Parathyroid adenoma (tissue), 2 donors: ENCODE measurements at regions not wholly inside any gene's neighbourhood (a gene's known extent, or its start where the extent isn't known, plus 50 kb on each side); places are given as distances from the start of the nearest gene placed in this dataset.

Experiments used
- H2AFZ ChIP-seq: fragments of 300-600 bp; sonication (generic); one replicate; pipeline ENCODE4 v1.7.0; 2017; ENCODE audit warnings: antibody characterized with exemption, mild to moderate bottlenecking
- H3K27ac ChIP-seq: fragments of 300-600 bp; sonication (generic); one replicate; pipeline ENCODE4 v1.7.0; 2017
- H3K27me3 ChIP-seq: fragments of 300-600 bp; sonication (generic); one replicate; pipeline ENCODE4 v1.7.0; 2017; ENCODE audit warnings: low read length; ENCODE audit not compliant: control insufficient read depth, insufficient read depth
- H3K36me3 ChIP-seq: fragments of 300-600 bp; sonication (generic); one replicate; pipeline ENCODE4 v1.7.0; 2017; ENCODE audit warnings: low read length; ENCODE audit not compliant: control insufficient read depth, insufficient read depth
- H3K4me1 ChIP-seq: fragments of 300-600 bp; sonication (generic); one replicate; pipeline ENCODE4 v1.7.0; 2017; ENCODE audit warnings: control low read depth
- H3K4me2 ChIP-seq: fragments of 300-600 bp; sonication (generic); one replicate; pipeline ENCODE4 v1.7.0; 2017; ENCODE audit warnings: low read length
- H3K4me3 ChIP-seq: fragments of 300-600 bp; sonication (generic); one replicate; pipeline ENCODE4 v1.7.0; 2017; ENCODE audit warnings: low read depth, low read length
- H3K79me2 ChIP-seq: fragments of 300-600 bp; sonication (generic); one replicate; pipeline ENCODE4 v1.7.0; 2017; ENCODE audit warnings: control low read depth
- H3K9ac ChIP-seq: fragments of 300-600 bp; sonication (generic); one replicate; pipeline ENCODE4 v1.7.0; 2017; ENCODE audit warnings: mild to moderate bottlenecking
- H3K9me3 ChIP-seq: fragments of 300-600 bp; sonication (generic); one replicate; pipeline ENCODE4 v1.7.0; 2017; ENCODE audit warnings: low read length; ENCODE audit not compliant: control insufficient read depth
- TF ChIP-seq, protein P1 (sequence below): fragments of 300-600 bp; sonication (generic); IDR thresholded peaks from one replicate; pipeline ENCODE4 v1.7.0; 2017; ENCODE audit warnings: antibody characterized with exemption, mild to moderate bottlenecking
- donor health status: primary hyperparathyroidism.

DNA sequence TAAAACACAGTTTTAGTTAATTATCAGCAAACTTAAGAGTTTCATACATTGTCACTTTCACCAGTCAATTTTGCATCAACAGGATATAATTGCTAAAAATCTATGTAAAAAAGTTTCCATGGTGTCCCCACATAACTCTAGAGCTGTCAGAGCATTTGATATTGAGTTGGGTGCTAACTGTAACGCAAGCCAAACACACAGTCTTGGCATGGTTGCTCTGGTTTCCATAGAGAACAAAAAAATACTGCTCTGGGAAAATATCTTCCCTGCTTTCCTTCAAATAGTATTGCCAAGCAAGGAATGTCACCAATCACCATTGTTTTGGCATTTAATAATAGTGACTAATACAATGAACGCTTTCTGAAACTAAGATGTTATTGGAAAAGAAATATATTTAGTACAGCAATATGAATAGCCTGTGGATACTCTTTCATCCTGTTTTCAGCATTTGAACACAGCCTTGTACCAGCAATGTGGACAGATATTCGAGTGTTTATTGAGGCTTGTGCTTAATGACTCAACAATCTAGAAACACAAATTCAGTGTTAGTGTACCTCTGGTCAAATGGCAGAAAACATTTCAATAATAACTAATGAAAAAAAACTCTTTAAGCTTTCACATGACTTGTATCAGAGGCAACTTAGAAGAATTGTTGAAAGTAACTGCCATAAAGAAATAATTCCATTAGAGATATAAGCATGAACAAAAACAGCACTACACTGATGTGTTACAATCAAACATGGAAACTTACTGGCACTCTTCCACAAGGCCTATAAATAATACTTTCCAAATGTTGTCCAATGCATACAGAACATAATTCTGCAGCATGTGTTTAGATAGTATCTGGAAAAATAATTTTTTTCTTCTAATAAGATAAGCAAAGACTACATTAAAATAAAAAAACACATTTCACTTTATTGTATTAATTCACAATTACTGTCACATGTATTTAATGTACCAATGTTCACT, 1469.5 kb upstream of the CELF2 start:
- Histone ChIP-seq H3K9ac (no peak overlapping the region), H3K9me3 (no peaks in the 10 kb centered on the region), H3K4me2 (no peak overlapping the region), H3K79me2 (no peaks in the 10 kb centered on the region), H2AFZ (no peak overlapping the region), H3K27me3 (no peaks in the 10 kb centered on the region), H3K4me1 (no peaks in the 10 kb centered on the region), H3K4me3 (no peak overlapping the region), H3K27ac (no peak overlapping the region), H3K36me3 (no peaks in the 10 kb centered on the region)
- TF ChIP-seq, protein P1, sequence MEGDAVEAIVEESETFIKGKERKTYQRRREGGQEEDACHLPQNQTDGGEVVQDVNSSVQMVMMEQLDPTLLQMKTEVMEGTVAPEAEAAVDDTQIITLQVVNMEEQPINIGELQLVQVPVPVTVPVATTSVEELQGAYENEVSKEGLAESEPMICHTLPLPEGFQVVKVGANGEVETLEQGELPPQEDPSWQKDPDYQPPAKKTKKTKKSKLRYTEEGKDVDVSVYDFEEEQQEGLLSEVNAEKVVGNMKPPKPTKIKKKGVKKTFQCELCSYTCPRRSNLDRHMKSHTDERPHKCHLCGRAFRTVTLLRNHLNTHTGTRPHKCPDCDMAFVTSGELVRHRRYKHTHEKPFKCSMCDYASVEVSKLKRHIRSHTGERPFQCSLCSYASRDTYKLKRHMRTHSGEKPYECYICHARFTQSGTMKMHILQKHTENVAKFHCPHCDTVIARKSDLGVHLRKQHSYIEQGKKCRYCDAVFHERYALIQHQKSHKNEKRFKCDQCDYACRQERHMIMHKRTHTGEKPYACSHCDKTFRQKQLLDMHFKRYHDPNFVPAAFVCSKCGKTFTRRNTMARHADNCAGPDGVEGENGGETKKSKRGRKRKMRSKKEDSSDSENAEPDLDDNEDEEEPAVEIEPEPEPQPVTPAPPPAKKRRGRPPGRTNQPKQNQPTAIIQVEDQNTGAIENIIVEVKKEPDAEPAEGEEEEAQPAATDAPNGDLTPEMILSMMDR: no peak

DNA sequence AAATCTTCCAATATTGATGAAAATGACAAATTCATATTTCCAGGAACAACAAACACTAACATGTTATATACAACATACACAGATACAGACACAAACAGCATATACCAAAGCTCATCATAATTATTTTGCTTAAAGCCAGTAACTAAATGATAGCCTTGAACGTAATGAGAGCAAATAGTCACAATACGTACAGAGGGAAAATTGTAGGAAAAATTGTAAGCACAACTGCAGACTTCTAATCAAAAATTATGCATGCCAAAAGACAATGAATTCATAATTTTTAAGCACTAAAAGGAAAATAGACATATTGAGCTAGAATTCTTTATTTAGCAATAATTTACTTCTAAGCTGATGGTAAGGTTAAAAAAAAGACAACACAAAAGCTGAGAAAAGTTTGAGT, 1466.9 kb upstream of the CELF2 start:
- no peaks in the 10 kb centered on the region for H3K79me2 ChIP-seq
- TF ChIP-seq, protein P1: no peak
- H2AFZ ChIP-seq: no peak overlapping the region
- H3K4me2 ChIP-seq: no peak overlapping the region
- H3K27ac ChIP-seq: no peak overlapping the region
- no peaks in the 10 kb centered on the region for H3K36me3 ChIP-seq
- no peaks in the 10 kb centered on the region for H3K4me1 ChIP-seq
- H3K27me3 ChIP-seq: no peaks in the 10 kb centered on the region
- no peak overlapping the region for H3K9ac ChIP-seq
- no peak overlapping the region for H3K4me3 ChIP-seq
- H3K9me3 ChIP-seq: no peaks in the 10 kb centered on the region

DNA sequence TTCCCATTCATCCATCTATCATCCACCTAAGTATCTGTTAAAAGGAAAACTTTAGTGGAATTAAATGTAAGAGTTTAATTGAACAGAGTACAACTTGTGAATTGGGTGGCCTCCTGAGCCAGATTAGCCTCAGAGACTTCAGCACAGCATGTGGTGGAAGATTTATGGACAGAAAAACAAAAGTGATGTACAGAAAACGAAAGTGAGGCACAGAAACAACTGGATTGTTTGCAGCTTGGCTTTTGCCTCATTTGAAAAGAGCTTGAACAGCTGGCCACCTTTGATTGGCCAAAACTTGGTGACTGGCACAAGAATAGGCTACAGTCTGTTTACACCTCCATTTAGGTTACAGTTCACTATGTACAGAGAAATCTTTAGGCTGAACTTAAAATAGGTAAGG, 1463.4 kb upstream of the CELF2 start:
- H3K9me3 ChIP-seq: no peaks in the 10 kb centered on the region
- H3K27me3 ChIP-seq: no peaks in the 10 kb centered on the region
- no peak overlapping the region for H2AFZ ChIP-seq
- H3K36me3 ChIP-seq: no peaks in the 10 kb centered on the region
- H3K27ac ChIP-seq: no peak overlapping the region
- H3K4me3 ChIP-seq: no peak overlapping the region
- H3K4me2 ChIP-seq: no peak overlapping the region
- H3K9ac ChIP-seq: no peak overlapping the region
- TF ChIP-seq, protein P1: no peak
- H3K79me2 ChIP-seq: no peaks in the 10 kb centered on the region
- no peaks in the 10 kb centered on the region for H3K4me1 ChIP-seq

GRCh38 chr10:9560976-9561375, 1456.7 kb upstream of the CELF2 start:
- no peak overlapping the region for H2AFZ ChIP-seq
- H3K36me3 ChIP-seq: no peaks in the 10 kb centered on the region
- no peak overlapping the region for H3K4me2 ChIP-seq
- no peak overlapping the region for H3K4me3 ChIP-seq
- TF ChIP-seq, protein P1: no peak
- H3K27me3 ChIP-seq: no peaks in the 10 kb centered on the region
- H3K9me3 ChIP-seq: no peaks in the 10 kb centered on the region
- H3K27ac ChIP-seq: no peak overlapping the region
- no peaks in the 10 kb centered on the region for H3K4me1 ChIP-seq
- H3K9ac ChIP-seq: no peak overlapping the region
- no peaks in the 10 kb centered on the region for H3K79me2 ChIP-seq
